ENCODE measurements at regions not wholly inside any gene's neighbourhood (a gene's known extent, or its start where the extent isn't known, plus 50 kb on each side); places are given as distances from the start of the nearest gene placed in this dataset.

DNA sequence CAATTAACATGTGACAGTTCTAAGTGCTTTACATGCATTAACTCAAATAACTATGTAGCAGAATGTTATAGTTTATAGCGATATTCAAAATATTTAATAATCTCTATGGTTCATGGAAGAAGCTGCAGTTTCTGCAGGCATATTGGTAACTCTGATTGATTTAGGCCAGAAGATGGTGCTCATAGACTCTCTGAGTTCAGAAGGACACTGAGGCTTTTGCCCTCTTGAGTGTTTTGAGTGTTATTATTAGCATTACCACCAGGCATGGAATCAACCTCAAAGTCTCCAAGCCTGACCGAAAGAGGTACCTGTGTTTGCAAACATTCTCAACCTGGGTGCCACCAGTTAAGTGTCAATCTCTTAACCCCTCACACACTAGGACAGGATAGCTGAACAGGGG, 792.3 kb upstream of the PCDH7 start:
- TF ChIP-seq CTCF (conservative IDR thresholded peaks at IDR 0.05 in 1 of 2, IDR thresholded peaks at IDR 0.05 in 1 of 2; ENCODE audit: extremely low read depth in 1 of 2, insufficient read depth in 1 of 2, low read depth in 1 of 2, low read length in 2 of 2) (no peak), EZH2 (IDR thresholded peaks at IDR 0.05; ENCODE audit: borderline replicate concordance, low read length) (no peak)

All from mammary epithelial cell (primary cell).